Breast epithelium (tissue), 4 donors: ENCODE measurements at regions not wholly inside any gene's neighbourhood (a gene's known extent, or its start where the extent isn't known, plus 50 kb on each side); places are given as distances from the start of the nearest gene placed in this dataset.

Experiments used
- DNase-seq, 2 donors: peaks; one replicate each; pipeline ENCODE4 v3.0.0-alpha.2; 2019; ENCODE audit warnings: low spot score in 2 of 2
- H3K27ac ChIP-seq, 2 donors: fragments of 200-600 bp; sonication (generic) in 1 of 2; one replicate each; pipeline ENCODE4 v1.5.1; 2016 to 2019; ENCODE audit warnings: mild to moderate bottlenecking in 1 of 2
- H3K27me3 ChIP-seq, 2 donors: fragments of 200-600 bp; sonication (generic) in 1 of 2; one replicate each; pipeline versions ENCODE4 v1.5.1 to v1.6.0; 2017 to 2019; ENCODE audit warnings: control low read depth in 1 of 2, mild to moderate bottlenecking in 1 of 2
- H3K36me3 ChIP-seq: fragments of 200-600 bp; one replicate; pipeline ENCODE4 v1.5.1; 2019
- H3K4me1 ChIP-seq, 2 donors: fragments of 200-600 bp; sonication (generic); one replicate each; pipeline ENCODE4 v1.5.1; 2016 to 2019; ENCODE audit warnings: control low read depth in 1 of 2
- H3K4me3 ChIP-seq, 3 donors: fragments of 200-600 bp; sonication (generic); 1 replicate in 2 of 3; 2 replicates in 1 of 3; pipeline ENCODE4 v1.5.1; 2016 to 2019; ENCODE audit warnings: mild to moderate bottlenecking in 3 of 3, moderate library complexity in 2 of 3
- H3K9me3 ChIP-seq, 2 donors: fragments of 200-600 bp; sonication (generic) in 1 of 2; one replicate each; pipeline ENCODE4 v1.5.1; 2016 to 2019; ENCODE audit warnings: control low read depth in 1 of 2
- CTCF ChIP-seq, 3 donors: fragments of 450-650 bp; IDR thresholded peaks; one replicate each; pipeline ENCODE4 v1.5.1; 2016 to 2017; ENCODE audit warnings: antibody characterized with exemption in 3 of 3, mild to moderate bottlenecking in 3 of 3, moderate library complexity in 3 of 3
- POLR2A ChIP-seq: fragments of 450-650 bp; IDR thresholded peaks from one replicate; pipeline ENCODE4 v1.6.1; 2016; ENCODE audit warnings: antibody characterized with exemption, mild to moderate bottlenecking, moderate library complexity
- POLR2AphosphoS5 ChIP-seq, 3 donors: sonication (generic); formaldehyde crosslinking; IDR thresholded peaks; one replicate each; pipeline ENCODE4 v1.6.1; 2017; ENCODE audit warnings: antibody characterized with exemption in 3 of 3
- intact Hi-C: fragments of 100-400 bp; cut with DNase I; formaldehyde crosslinking; loops from one replicate; pipeline ENCODE4 v1.15.1; 2023; ENCODE audit warnings: low total_unique reads

- intact Hi-C loops, result no loop called here
- DNase-seq, result no peak
- H3K36me3 ChIP-seq, result no peaks in the 10 kb centered on the region
- H3K4me1 ChIP-seq, result no peaks in the 10 kb centered on the region
- no peaks in the 10 kb centered on the region for H3K27me3 ChIP-seq
- no peak overlapping the region for H3K27ac ChIP-seq
- no peaks in the 10 kb centered on the region for H3K9me3 ChIP-seq
- no peak overlapping the region for H3K4me3 ChIP-seq
- TF ChIP-seq POLR2A, result no peak
- TF ChIP-seq CTCF (IDR thresholded peaks at IDR 0.05), result no peak
- TF ChIP-seq POLR2AphosphoS5 (IDR thresholded peaks at IDR 0.05), result no peak
Observed at GRCh38 chr5:67393211-67393610, 196.6 kb upstream of the CD180 start.

GRCh38 chr5:67390935-67391334 lies 194.3 kb upstream of the CD180 start:
- Histone ChIP-seq H3K27me3 (no peaks in the 10 kb centered on the region), H3K36me3 (no peaks in the 10 kb centered on the region), H3K9me3 (no peaks in the 10 kb centered on the region), H3K4me3 (no peak overlapping the region), H3K27ac (no peak overlapping the region), H3K4me1 (no peaks in the 10 kb centered on the region)
- TF ChIP-seq POLR2A, result no peak
- no peak for TF ChIP-seq CTCF (IDR thresholded peaks at IDR 0.05)
- TF ChIP-seq POLR2AphosphoS5 (IDR thresholded peaks at IDR 0.05), result no peak
- intact Hi-C loops, result no loop called here
- DNase-seq, result no peak

GRCh38 chr5:67383451-67383850 lies 186.9 kb upstream of the CD180 start:
- no peaks in the 10 kb centered on the region for H3K27me3 ChIP-seq
- no peaks in the 10 kb centered on the region for H3K9me3 ChIP-seq
- no peak overlapping the region for H3K4me3 ChIP-seq
- no peak overlapping the region for H3K27ac ChIP-seq
- H3K36me3 ChIP-seq, result no peaks in the 10 kb centered on the region
- H3K4me1 ChIP-seq, result no peaks in the 10 kb centered on the region
- TF ChIP-seq POLR2A (no peak), CTCF (IDR thresholded peaks at IDR 0.05) (no peak), POLR2AphosphoS5 (IDR thresholded peaks at IDR 0.05) (no peak)
- intact Hi-C loops, result no loop called here
- DNase-seq, result no peak

GRCh38 chr5:67381236-67381880 lies 184.8 kb upstream of the CD180 start:
- DNase-seq, result no peak
- intact Hi-C loops, result no loop called here
- no peaks in the 10 kb centered on the region for H3K9me3 ChIP-seq
- H3K27ac ChIP-seq, result no peak overlapping the region
- H3K4me3 ChIP-seq, result no peak overlapping the region
- no peak for TF ChIP-seq POLR2A
- TF ChIP-seq CTCF (IDR thresholded peaks at IDR 0.05), result no peak
- TF ChIP-seq POLR2AphosphoS5 (IDR thresholded peaks at IDR 0.05), result no peak
- no peaks in the 10 kb centered on the region for H3K4me1 ChIP-seq
- H3K27me3 ChIP-seq, result no peaks in the 10 kb centered on the region
- H3K36me3 ChIP-seq, result no peaks in the 10 kb centered on the region

GRCh38 chr5:67380431-67380830 lies 183.8 kb upstream of the CD180 start:
- no peaks in the 10 kb centered on the region for H3K27me3 ChIP-seq
- no peak for DNase-seq
- TF ChIP-seq POLR2A, result no peak
- TF ChIP-seq CTCF (IDR thresholded peaks at IDR 0.05), result no peak

More at GRCh38 chr5:67380431-67380830, 183.8 kb upstream of the CD180 start:
- Histone ChIP-seq H3K4me1 (no peaks in the 10 kb centered on the region), H3K9me3 (no peaks in the 10 kb centered on the region), H3K27ac (no peak overlapping the region), H3K4me3 (no peak overlapping the region), H3K36me3 (no peaks in the 10 kb centered on the region)
- intact Hi-C loops, result no loop called here
